Activated T-helper 2 cell treated with anti-CD3 and anti-CD28 coated beads, Interferon-gamma antibody, Interleukin-2, Interleukin-4, amounts not matched to agents 10 μg/mL and 5 μg/mL and 100 μg/mL, durations not matched to agents 14 hours and 24 hours and 36 hours (primary cell): ENCODE measurements at regions not wholly inside any gene's neighbourhood (a gene's known extent, or its start where the extent isn't known, plus 50 kb on each side); places are given as distances from the start of the nearest gene placed in this dataset.
"Not testable (repeated sequence)": the region's sequence is repeated elsewhere in the genome, so short reads cannot be mapped to it uniquely, and the experiment has no call there.

Experiments used
- DNase-seq: peaks from one replicate; pipeline ENCODE4 v3.0.0; 2021; ENCODE audit warnings: low spot score
- H3K27ac Mint-ChIP-seq: one replicate; pipeline ENCODE4 v1.8.0; 2021; ENCODE audit warnings: mixed read lengths
- H3K27me3 Mint-ChIP-seq: one replicate; pipeline ENCODE4 v1.8.0; 2021; ENCODE audit warnings: low read depth, mixed read lengths
- H3K36me3 Mint-ChIP-seq: one replicate; pipeline ENCODE4 v1.8.0; 2021; ENCODE audit warnings: low read depth, mixed read lengths
- H3K4me1 Mint-ChIP-seq: one replicate; pipeline ENCODE4 v1.8.0; 2021; ENCODE audit warnings: low read depth, mixed read lengths
- H3K4me3 Mint-ChIP-seq: one replicate; pipeline ENCODE4 v1.8.0; 2021; ENCODE audit warnings: low read depth, mild to moderate bottlenecking, moderate library complexity, mixed read lengths
- H3K9me3 Mint-ChIP-seq: one replicate; pipeline ENCODE4 v1.8.0; 2021; ENCODE audit warnings: mixed read lengths
- intact Hi-C: fragments of 100-400 bp; cut with micrococcal nuclease; formaldehyde crosslinking; loops from one replicate; pipeline ENCODE4 v1.15.1; 2023

DNA sequence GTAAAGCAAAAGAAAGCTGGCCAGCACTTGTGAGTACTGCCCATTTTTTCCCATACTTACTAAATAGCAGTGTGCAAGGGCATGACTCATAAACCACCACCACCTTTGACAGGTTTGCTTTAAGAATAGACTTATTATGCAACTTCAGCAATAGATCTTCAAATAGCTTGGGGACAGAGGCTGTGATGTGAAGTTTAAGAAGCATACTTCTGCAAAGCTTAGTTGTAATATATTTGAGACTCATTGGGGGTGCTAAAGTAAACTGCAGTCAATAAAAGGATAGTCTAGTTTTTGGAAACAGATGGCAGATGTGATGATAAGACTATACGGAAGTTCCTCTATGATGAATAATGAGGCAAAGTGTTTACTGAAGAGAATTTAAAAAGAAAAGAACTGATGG, 210.0 kb downstream of the PLA2G4A start:
- Mint-ChIP-seq H3K36me3 (no peaks in the 10 kb centered on the region), H3K4me3 (no peak overlapping the region), H3K9me3 (peaks cover 4% of the 10 kb centered on the region), H3K4me1 (no peaks in the 10 kb centered on the region), H3K27me3 (no peaks in the 10 kb centered on the region), H3K27ac (no peak overlapping the region)
- DNase-seq: no peak
- intact Hi-C loops: no loop called here

DNA sequence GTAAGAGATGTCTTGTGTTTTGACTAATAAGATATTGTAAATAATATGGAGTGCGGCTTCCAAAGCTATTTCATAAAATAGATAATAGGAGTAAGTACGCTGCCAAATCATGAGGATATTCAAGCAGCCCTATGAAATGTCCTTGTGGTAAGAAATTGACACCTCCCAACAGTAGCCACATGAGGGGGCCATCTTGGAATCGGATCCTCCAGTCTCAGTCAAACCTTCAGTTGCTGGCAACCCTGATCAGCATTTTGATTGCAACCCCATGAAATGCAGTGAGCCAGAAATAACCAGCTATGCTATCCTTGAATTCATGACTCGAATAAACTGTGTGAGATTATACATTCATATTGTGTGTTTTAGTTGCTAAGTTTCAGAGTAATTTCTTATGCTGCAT, 212.4 kb downstream of the PLA2G4A start:
- DNase-seq: no peak
- Mint-ChIP-seq H3K27ac (no peak overlapping the region), H3K36me3 (no peaks in the 10 kb centered on the region), H3K4me3 (no peak overlapping the region), H3K4me1 (no peaks in the 10 kb centered on the region), H3K27me3 (no peaks in the 10 kb centered on the region), H3K9me3 (peaks cover 4% of the 10 kb centered on the region)
- intact Hi-C loops: no loop called here

DNA sequence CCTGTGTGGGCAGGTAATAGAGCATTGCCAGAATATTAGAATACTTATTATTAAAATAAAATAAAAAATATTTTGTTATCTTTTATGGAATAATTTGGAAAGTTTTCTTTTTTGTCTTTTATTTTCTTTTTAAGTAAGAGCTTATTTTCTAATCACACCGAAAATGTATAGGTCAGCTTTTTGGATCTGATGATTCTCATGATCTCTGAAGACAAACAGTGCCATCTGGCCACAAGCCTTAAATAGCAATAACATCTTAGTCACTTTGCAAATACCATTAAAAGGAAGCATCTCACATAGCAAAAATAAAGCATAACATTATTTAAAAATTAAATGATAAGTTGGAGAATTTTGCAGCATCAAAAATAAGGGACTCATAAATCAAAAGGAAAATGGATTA, 213.8 kb downstream of the PLA2G4A start:
- Mint-ChIP-seq H3K27ac (no peak overlapping the region), H3K4me1 (no peaks in the 10 kb centered on the region), H3K36me3 (no peaks in the 10 kb centered on the region), H3K9me3 (peaks cover 4% of the 10 kb centered on the region), H3K27me3 (no peaks in the 10 kb centered on the region), H3K4me3 (no peak overlapping the region)
- no peak for DNase-seq
- intact Hi-C loops: no loop called here

DNA sequence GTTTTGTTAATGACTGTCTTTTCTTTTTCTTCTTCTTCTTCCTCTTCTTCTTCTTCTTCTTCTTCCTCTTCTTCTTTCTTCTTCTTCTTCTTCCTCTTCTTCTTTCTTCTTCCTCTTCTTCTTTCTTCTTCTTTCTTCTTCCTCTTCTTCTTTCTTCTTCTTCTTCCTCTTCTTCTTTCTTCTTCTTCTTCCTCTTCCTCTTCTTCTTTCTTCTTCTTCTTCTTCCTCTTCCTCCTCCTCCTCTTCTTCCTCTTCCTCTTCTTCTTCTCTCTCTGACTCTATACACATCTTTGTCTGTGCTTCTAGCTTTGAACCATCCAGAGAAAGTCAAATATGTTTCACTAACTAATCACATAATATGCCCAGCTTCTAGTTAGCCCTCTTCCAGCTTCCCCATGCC, 214.7 kb downstream of the PLA2G4A start:
- H3K9me3 Mint-ChIP-seq, H3K4me1 Mint-ChIP-seq, H3K4me3 Mint-ChIP-seq, H3K27ac Mint-ChIP-seq, H3K27me3 Mint-ChIP-seq, DNase-seq, H3K36me3 Mint-ChIP-seq, intact Hi-C loops: not testable (repeated sequence)

DNA sequence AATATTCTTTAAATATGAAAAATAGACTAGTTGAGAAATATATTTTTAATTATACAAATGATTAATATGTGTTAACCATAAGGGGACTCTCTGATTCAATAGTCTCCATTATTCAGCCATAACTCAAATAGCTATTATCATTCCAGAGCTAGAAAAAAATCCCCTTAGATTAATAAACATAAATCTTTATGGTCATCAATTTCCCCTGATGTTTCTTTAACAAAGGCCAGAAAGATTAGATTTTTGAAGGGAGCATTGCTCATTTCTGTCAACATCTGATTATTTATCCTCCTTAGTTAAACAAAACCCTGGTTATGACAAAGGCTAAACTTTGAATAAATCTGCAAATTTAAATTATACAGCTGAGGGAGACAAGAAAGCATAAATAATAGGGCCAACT, 215.7 kb downstream of the PLA2G4A start:
- Mint-ChIP-seq H3K4me1 (no peaks in the 10 kb centered on the region), H3K36me3 (no peaks in the 10 kb centered on the region), H3K9me3 (no peaks in the 10 kb centered on the region), H3K27me3 (no peaks in the 10 kb centered on the region), H3K4me3 (no peak overlapping the region), H3K27ac (no peak overlapping the region)
- intact Hi-C loops: no loop called here
- DNase-seq: no peak

DNA sequence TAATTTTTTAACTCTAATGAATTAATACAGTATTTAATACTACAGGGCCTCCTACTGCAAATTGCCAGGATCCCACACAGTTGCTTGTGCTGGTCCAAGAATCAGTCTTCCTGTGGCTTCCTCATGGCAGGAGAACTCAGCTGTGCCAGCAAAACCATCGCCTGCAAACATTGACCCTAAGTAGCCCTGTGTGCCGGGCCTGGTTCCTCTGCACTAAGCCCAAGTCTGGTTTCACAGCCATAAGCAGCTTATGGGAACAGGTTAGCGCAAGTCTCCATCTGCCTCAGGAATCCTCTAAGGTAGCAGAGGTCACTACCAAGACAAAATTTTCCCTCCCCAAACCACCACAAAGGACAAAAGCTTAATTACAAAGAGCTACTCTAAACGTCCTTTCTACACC, 216.6 kb downstream of the PLA2G4A start:
- no peak for DNase-seq
- Mint-ChIP-seq H3K36me3 (no peaks in the 10 kb centered on the region), H3K9me3 (no peaks in the 10 kb centered on the region), H3K27ac (no peak overlapping the region), H3K27me3 (no peaks in the 10 kb centered on the region), H3K4me1 (no peaks in the 10 kb centered on the region), H3K4me3 (no peak overlapping the region)
- intact Hi-C loops: no loop called here

DNA sequence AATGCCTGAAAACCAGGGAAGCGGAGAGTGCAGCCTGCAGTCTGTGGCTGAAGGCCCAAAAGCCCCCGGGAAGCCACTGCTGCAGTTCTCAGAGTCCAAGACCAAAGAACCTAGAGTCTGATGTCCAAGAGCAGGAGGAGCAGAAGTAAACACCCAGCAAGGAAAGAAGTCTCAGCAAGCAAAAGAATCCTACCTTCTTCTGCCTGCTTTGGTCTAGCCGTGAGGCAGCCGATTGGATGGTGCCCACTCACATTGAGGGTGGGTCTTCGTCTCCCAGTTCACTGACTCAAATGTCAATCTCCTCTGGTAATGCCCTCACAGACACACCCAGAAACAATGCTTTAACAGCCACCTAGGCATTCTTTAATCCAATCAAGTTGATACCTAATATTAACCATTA, 217.5 kb downstream of the PLA2G4A start:
- intact Hi-C loops: no loop called here
- H3K4me3 Mint-ChIP-seq: no peak overlapping the region
- no peak for DNase-seq
- no peaks in the 10 kb centered on the region for H3K4me1 Mint-ChIP-seq
- H3K36me3 Mint-ChIP-seq: no peaks in the 10 kb centered on the region
- H3K27me3 Mint-ChIP-seq: no peaks in the 10 kb centered on the region
- H3K27ac Mint-ChIP-seq: no peak overlapping the region
- no peaks in the 10 kb centered on the region for H3K9me3 Mint-ChIP-seq

DNA sequence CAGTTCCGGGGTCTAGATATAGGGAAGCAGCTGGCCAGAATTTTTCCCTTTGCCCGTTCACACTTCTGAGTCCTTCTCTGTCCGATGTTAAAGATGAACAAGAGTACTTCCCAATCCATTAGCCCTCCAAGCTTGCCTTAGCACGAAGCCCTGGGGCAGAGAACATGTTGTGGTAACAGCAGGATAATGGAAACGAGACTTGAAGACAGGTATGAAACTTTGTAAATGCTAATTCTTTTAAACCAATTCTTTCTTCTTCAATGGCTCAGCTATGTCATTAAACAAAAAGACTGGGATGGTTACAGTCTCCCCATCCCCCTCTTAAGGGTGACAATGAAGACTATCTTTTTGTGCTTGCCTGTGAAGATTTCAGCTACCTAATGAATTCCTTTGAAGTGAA, 218.5 kb downstream of the PLA2G4A start:
- H3K27me3 Mint-ChIP-seq: no peaks in the 10 kb centered on the region
- DNase-seq: no peak
- intact Hi-C loops: no loop called here
- H3K4me3 Mint-ChIP-seq: no peak overlapping the region
- no peaks in the 10 kb centered on the region for H3K9me3 Mint-ChIP-seq
- no peaks in the 10 kb centered on the region for H3K36me3 Mint-ChIP-seq
- H3K27ac Mint-ChIP-seq: no peak overlapping the region
- H3K4me1 Mint-ChIP-seq: no peaks in the 10 kb centered on the region

DNA sequence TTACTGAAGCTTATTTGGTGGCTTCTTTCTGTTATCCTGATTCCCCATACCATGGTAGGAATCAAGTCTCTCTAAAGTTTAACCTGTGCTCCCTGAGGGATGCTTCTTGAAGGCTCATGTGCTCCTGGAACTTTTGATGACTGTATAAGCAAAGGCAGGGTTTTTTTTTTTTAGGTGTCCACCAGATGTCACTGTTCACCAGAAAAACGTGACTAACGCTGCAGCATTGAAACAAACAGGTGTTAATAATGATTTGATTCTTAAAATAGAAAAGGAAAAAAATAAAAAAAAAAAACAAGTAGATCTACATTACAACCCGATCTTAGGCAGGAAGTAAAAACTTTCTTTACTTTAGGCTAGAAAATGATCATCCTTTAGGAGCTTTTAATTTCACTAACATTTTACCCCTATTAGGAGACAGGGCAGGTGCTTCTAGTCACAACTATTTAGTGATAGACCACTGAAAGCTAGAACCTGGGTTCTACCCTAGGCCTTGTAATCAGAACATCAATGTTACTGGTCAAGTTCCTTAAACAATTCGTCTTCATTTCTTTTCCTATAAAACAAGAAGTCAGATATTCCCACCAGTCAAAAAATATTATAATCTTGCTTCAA, 223.0 kb downstream of the PLA2G4A start:
- Mint-ChIP-seq H3K4me1 (no peaks in the 10 kb centered on the region), H3K9me3 (no peaks in the 10 kb centered on the region), H3K27me3 (no peaks in the 10 kb centered on the region), H3K4me3 (no peak overlapping the region), H3K27ac (no peak overlapping the region), H3K36me3 (no peaks in the 10 kb centered on the region)
- no peak for DNase-seq
- intact Hi-C loops: no loop called here

DNA sequence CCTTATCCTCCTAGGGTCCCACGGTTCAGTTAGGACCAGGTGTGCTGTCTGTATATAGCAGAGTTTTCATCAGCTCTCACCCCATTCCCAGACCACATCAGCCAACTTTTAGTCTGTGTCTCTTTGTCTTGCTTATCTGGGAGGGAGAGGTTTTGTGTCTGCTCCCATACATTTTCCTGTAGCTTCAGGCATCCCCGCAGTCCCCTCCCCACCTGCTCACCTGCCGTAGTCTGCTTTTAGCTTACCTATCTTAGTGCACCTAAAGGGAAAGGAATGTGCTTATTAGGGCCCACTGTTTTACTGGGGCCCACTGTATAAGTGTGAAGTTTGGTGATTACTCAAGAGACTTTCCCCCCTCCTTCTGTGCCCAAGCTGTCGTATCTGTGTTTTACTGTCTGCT, 225.1 kb downstream of the PLA2G4A start:
- H3K4me3 Mint-ChIP-seq: no peak overlapping the region
- no peak for DNase-seq
- H3K27ac Mint-ChIP-seq: no peak overlapping the region
- no peaks in the 10 kb centered on the region for H3K9me3 Mint-ChIP-seq
- H3K36me3 Mint-ChIP-seq: no peaks in the 10 kb centered on the region
- intact Hi-C loops: no loop called here
- no peaks in the 10 kb centered on the region for H3K27me3 Mint-ChIP-seq
- no peaks in the 10 kb centered on the region for H3K4me1 Mint-ChIP-seq

DNA sequence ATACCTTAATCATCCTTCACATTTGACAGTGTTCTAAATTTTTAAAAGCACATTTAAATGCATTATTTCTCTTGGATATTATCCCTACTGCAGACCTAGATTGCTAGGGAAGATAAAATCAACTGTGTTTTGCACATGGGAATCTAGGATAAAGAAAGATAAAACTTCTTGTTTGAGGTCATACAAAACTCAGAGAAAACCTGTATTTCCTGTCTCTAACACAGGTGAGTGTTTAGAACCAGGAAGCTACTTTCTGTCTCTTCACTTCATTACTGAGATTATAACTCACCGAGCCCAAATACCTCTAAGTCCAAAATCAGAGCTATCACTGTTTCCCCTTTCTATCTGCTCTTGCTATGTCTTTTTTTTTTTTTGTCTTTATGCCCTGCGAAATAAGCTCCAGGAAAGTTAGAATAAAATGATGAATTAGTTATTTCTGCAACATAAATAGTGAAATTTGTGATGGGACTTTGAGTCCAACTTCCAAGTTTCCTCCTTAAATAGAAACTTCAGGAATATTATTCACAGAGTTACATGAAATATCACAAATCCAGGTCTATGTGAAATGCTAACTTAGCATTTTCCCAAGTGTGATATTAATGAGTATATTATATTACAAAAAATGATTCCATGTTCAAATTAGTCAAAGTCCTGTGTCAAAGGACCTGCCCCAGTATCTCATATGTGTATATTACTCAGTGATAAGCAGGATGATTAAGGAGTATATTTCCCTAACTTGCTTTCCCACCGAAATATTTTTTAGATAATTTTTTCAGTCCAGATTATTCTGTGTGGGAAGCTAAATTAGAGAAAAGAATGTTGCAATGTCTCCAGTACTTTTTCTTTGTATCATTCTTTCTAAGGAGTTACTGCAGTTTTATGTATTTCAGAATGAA, 226.4 kb downstream of the PLA2G4A start:
- intact Hi-C loops: no loop called here
- Mint-ChIP-seq H3K27ac (no peak overlapping the region), H3K4me3 (no peak overlapping the region)

DNA sequence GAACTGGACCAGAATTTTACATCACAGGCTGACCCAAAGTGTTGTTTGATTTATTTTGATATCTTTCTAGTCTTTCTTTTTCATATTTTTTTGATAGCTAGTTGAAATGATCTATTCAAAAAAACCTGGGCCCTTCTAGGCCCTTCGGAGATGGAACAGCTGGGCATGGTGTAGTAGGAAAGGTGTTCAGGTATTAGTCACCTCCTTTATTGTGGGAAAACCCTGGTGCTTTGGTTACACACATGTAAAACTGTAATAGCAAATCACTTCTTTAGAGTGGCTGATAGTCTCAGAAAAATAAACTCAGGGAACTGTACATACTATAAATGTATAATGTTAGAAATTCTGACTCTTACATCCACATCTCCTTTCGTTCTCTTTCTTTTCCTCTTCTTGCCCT, 234.5 kb downstream of the PLA2G4A start:
- Mint-ChIP-seq H3K4me1 (no peaks in the 10 kb centered on the region), H3K9me3 (no peaks in the 10 kb centered on the region), H3K27me3 (peaks cover 1% of the 10 kb centered on the region), H3K4me3 (no peak overlapping the region), H3K36me3 (no peaks in the 10 kb centered on the region), H3K27ac (no peak overlapping the region)
- intact Hi-C loops: no loop called here
- DNase-seq: no peak

More for the DNA sequence above, 226.4 kb downstream of the PLA2G4A start:
- DNase-seq: no peak
- Mint-ChIP-seq H3K4me1 (no peaks in the 10 kb centered on the region), H3K9me3 (no peaks in the 10 kb centered on the region), H3K36me3 (no peaks in the 10 kb centered on the region), H3K27me3 (no peaks in the 10 kb centered on the region)

DNA sequence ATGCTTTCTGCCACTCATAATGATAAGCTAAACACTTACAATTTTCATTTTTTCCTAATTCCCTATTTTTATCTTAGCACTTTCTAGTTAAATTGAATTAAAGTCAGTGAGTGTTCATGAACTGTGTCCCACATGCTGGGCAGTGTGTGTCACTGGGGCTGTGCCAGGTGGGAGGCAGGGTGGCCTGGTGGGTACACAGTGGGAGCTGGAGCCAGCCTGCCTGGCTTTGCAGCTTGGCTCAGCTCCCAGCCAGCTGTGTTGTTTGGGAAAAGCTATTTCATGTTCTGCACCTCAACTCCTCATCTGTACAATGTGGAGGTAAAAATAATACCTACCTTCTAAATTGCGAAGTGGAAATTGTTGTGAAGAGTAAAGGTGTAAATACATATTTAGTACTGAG, 238.4 kb downstream of the PLA2G4A start:
- Mint-ChIP-seq H3K27me3 (no peaks in the 10 kb centered on the region), H3K36me3 (no peaks in the 10 kb centered on the region), H3K27ac (no peak overlapping the region), H3K4me3 (no peak overlapping the region), H3K4me1 (no peaks in the 10 kb centered on the region), H3K9me3 (no peaks in the 10 kb centered on the region)
- no peak for DNase-seq
- intact Hi-C loops: no loop called here
